Neuronal stem cell (in vitro differentiated cells): ENCODE measurements at regions not wholly inside any gene's neighbourhood (a gene's known extent, or its start where the extent isn't known, plus 50 kb on each side); places are given as distances from the start of the nearest gene placed in this dataset.
A peak's percentile ranks its signal among the peaks of the same experiment; 100 is the strongest.

Experiments
- DNase-seq: peaks from one replicate; pipeline ENCODE4 v3.0.0-alpha.2; 2013; ENCODE audit warnings: low spot score
- H2AFZ ChIP-seq: one replicate; pipeline ENCODE4 v1.6.1; 2013; ENCODE audit warnings: mild to moderate bottlenecking, low read length, inconsistent platforms
- H2AK5ac ChIP-seq: 2 replicates; pipeline ENCODE4 v1.6.1; 2013; ENCODE audit warnings: low read depth, mild to moderate bottlenecking, inconsistent platforms, low read length, moderate library complexity, mixed read lengths
- H2BK120ac ChIP-seq: 2 replicates; pipeline ENCODE4 v1.6.1; 2013; ENCODE audit warnings: low read depth, mild to moderate bottlenecking, inconsistent platforms, low read length, moderate library complexity, mixed read lengths
- H2BK12ac ChIP-seq: one replicate; pipeline ENCODE4 v1.6.1; 2013; ENCODE audit warnings: low read length, inconsistent platforms
- H2BK15ac ChIP-seq: 2 replicates; pipeline ENCODE4 v1.6.1; 2013; ENCODE audit warnings: mild to moderate bottlenecking, low read length, inconsistent platforms, mixed read lengths
- H2BK5ac ChIP-seq: one replicate; pipeline ENCODE4 v1.6.1; 2013; ENCODE audit warnings: inconsistent platforms, mild to moderate bottlenecking, low read length, moderate library complexity
- H3K14ac ChIP-seq: one replicate; pipeline ENCODE4 v1.6.1; 2013; ENCODE audit warnings: low read length, inconsistent platforms
- H3K18ac ChIP-seq: 2 replicates; pipeline ENCODE4 v1.6.1; 2013; ENCODE audit warnings: low read length, inconsistent platforms
- H3K23ac ChIP-seq: 2 replicates; pipeline ENCODE4 v1.6.1; 2013; ENCODE audit warnings: low read depth, mild to moderate bottlenecking, mixed read lengths, low read length, inconsistent platforms; ENCODE audit not compliant: poor library complexity
- H3K27ac ChIP-seq: replicated peaks from 3 replicates; pipeline ENCODE4 v1.5.1; 2013; ENCODE audit warnings: low read length, inconsistent platforms
- H3K27me3 ChIP-seq, 3 experiments: 2 replicates each; pipeline ENCODE4 v1.6.1; 2013; ENCODE audit warnings: low read length in 3 of 3, mild to moderate bottlenecking in 2 of 3, inconsistent platforms in 1 of 3, low read depth in 1 of 3, mixed read lengths in 1 of 3, moderate library complexity in 1 of 3; ENCODE audit not compliant: control insufficient read depth in 3 of 3, insufficient read depth in 3 of 3
- H3K36me3 ChIP-seq, 2 donors: replicated peaks in 1 of 2; 2 replicates each; pipeline ENCODE4 v1.6.1; 2013; ENCODE audit warnings: low read length in 2 of 2; ENCODE audit not compliant: control insufficient read depth in 2 of 2, insufficient read depth in 2 of 2
- H3K4ac ChIP-seq: 2 replicates; pipeline ENCODE4 v1.6.1; 2013; ENCODE audit warnings: inconsistent platforms, mild to moderate bottlenecking, low read length, moderate library complexity
- H3K4me1 ChIP-seq, 2 donors: 1 replicate in 1 of 2; 2 replicates in 1 of 2; pipeline ENCODE4 v1.6.1; 2013; ENCODE audit warnings: low read length in 2 of 2, low read depth in 1 of 2; ENCODE audit not compliant: control insufficient read depth in 2 of 2, insufficient read depth in 1 of 2
- H3K4me2 ChIP-seq: one replicate; pipeline ENCODE4 v1.6.1; 2013; ENCODE audit warnings: mild to moderate bottlenecking, low read length, inconsistent platforms; ENCODE audit not compliant: insufficient read depth, poor library complexity, severe bottlenecking
- H3K4me3 ChIP-seq, 2 donors: 2 replicates each; pipeline ENCODE4 v1.5.1; 2013; ENCODE audit warnings: low read length in 2 of 2, mild to moderate bottlenecking in 2 of 2, inconsistent platforms in 1 of 2, moderate library complexity in 1 of 2
- H3K79me1 ChIP-seq: one replicate; pipeline ENCODE4 v1.6.1; 2013; ENCODE audit warnings: low read depth, mild to moderate bottlenecking, inconsistent platforms, low read length, moderate library complexity
- H3K9ac ChIP-seq: one replicate; pipeline ENCODE4 v1.6.1; 2013; ENCODE audit warnings: mild to moderate bottlenecking, low read depth, low read length, inconsistent platforms; ENCODE audit not compliant: poor library complexity
- H3K9me3 ChIP-seq, 2 donors: replicated peaks in 1 of 2; 2 replicates each; pipeline versions ENCODE3 to v1.6.1; 2013; ENCODE audit warnings: low read length in 2 of 2, mild to moderate bottlenecking in 2 of 2, inconsistent platforms in 1 of 2, low read depth in 1 of 2, mixed read lengths in 1 of 2, moderate library complexity in 1 of 2; ENCODE audit not compliant: control insufficient read depth in 2 of 2, insufficient read depth in 1 of 2
- H4K8ac ChIP-seq: one replicate; pipeline ENCODE4 v1.6.1; 2013; ENCODE audit warnings: low read depth, mild to moderate bottlenecking, inconsistent platforms, low read length, moderate library complexity
- H4K91ac ChIP-seq: one replicate; pipeline ENCODE4 v1.6.1; 2013; ENCODE audit warnings: low read length, low read depth, mild to moderate bottlenecking, inconsistent platforms; ENCODE audit not compliant: poor library complexity
- whole genome bisulfite sequencing, 2 donors: extraction: QIAGEN DNeasy Blood & Tissue Kit; methylation state at CpG; one replicate each; pipeline ENCODE4 v1.1.7; 2013; ENCODE audit warnings: missing lambda C conversion rate in 2 of 2, mixed read lengths in 1 of 2; ENCODE audit not compliant: insufficient read length in 2 of 2, insufficient replicate concordance in 1 of 2; ENCODE audit errors: extremely low coverage in 2 of 2; 5-methylcytosine and 5-hydroxymethylcytosine counted together

DNA sequence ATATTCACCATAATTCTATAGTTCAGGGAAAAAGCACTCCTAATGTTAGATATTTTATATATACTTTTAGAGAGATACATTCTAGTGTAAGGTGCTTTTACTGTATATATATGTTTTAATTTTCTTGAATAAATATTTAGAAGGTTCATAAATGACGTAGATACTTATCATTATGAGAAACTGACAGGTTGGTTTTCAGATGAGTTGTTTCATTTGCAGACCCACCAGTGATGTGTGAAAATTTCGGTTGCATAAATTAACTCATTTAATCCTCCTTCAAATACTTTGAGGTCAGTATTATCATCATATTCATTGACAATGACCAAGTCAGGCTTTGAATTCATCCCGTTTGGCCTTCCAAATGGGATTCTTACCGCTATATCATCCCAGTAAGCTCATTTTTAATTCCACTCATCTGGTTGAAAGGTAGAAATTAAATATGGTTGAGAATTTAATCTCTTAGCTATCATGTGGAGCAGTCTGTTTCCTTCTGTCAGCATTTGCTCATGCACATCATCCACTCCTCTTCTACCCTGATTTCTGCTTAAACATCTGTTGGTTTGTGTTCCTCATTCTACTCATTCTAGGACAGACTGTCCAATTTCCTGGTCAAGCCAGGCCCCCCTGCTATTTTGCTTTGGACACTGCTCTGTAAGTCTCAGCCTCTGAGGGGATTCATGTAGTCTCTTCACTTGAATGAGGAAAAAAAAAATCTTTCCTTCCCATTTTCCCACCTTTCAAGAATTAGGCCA is 1156.6 kb downstream of the PLA2G4A start:
- Histone ChIP-seq H4K8ac (no peak overlapping the region), H3K9ac (no peak overlapping the region), H3K18ac (no peak overlapping the region), H3K14ac (no peak overlapping the region), H3K23ac (no peak overlapping the region), H3K4ac (no peak overlapping the region), H2BK12ac (no peak overlapping the region), H2BK15ac (no peak overlapping the region), H3K4me1 (peaks cover 0 to 6% of the 10 kb centered on the region in 2 donors), H2AK5ac (no peak overlapping the region), H3K4me3 (no peak overlapping the region), H2BK120ac (no peak overlapping the region), H3K27ac (no peak overlapping the region), H3K36me3 (no peaks in the 10 kb centered on the region), H2AFZ (peak overlapping the region; percentile 60), H3K79me1 (no peaks in the 10 kb centered on the region), H3K4me2 (no peak overlapping the region), H3K27me3 (no peaks in the 10 kb centered on the region), H2BK5ac (no peak overlapping the region), H3K9me3 (no peaks in the 10 kb centered on the region), H4K91ac (no peak overlapping the region)
- DNase-seq: no peak
- no CpG with 5 or more reads among the region's 4 CpGs for WGBS, 2 donors

- Histone ChIP-seq H4K91ac (no peak overlapping the region), H3K36me3 (no peaks in the 10 kb centered on the region), H2BK12ac (no peak overlapping the region), H3K4me2 (no peak overlapping the region), H3K14ac (no peak overlapping the region), H2AFZ (peak overlapping the region; percentile 60), H3K4me3 (no peak overlapping the region), H3K9ac (no peak overlapping the region), H2BK15ac (no peak overlapping the region), H3K4me1 (peaks cover 0 to 6% of the 10 kb centered on the region in 2 donors), H3K23ac (no peak overlapping the region), H3K18ac (no peak overlapping the region), H3K4ac (no peak overlapping the region), H3K9me3 (no peaks in the 10 kb centered on the region), H3K79me1 (no peaks in the 10 kb centered on the region), H2BK5ac (no peak overlapping the region), H2AK5ac (no peak overlapping the region), H4K8ac (no peak overlapping the region), H2BK120ac (no peak overlapping the region), H3K27ac (no peak overlapping the region), H3K27me3 (no peaks in the 10 kb centered on the region)
- no CpG with 5 or more reads among the region's 3 CpGs for WGBS, 2 donors
- DNase-seq: no peak
Observed at GRCh38 chr1:187985897-187986654, 1157.3 kb downstream of the PLA2G4A start.

DNA sequence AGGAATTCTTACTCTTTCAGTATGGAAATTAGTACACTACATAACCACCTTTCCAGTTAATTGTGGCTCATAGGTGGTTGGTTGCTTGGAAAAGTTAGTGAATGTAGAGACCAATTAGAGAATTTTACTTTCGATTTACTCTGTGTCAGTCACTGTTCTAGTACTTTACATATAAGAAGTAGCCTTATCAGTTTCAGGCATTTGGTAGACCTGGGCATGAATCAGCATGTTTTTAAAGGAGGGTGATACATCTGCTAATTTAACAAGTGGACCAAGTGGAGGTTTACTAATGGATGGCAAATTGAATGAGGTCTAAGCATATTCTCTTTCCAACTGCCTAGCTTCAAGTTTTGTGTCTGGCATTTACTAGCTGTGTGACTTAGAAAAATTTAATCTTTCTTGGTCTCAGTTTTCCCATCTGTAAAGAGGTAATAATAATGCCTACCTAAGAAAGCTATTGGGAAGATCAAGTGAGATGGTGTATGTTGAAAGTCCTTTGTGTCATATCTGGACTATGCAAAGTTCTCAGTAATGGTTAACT is 1158.6 kb downstream of the PLA2G4A start:
- no CpG with 5 or more reads among the region's 1 CpG for WGBS, 2 donors
- Histone ChIP-seq H3K4me2 (no peak overlapping the region), H2AK5ac (no peak overlapping the region), H3K36me3 (no peaks in the 10 kb centered on the region), H3K9me3 (no peaks in the 10 kb centered on the region), H3K4me3 (no peak overlapping the region), H3K27ac (no peak overlapping the region), H2BK5ac (no peak overlapping the region), H3K79me1 (no peaks in the 10 kb centered on the region), H3K9ac (no peak overlapping the region), H2BK15ac (no peak overlapping the region), H3K4me1 (peaks cover 0 to 6% of the 10 kb centered on the region in 2 donors), H3K27me3 (no peaks in the 10 kb centered on the region), H3K18ac (no peak overlapping the region), H4K91ac (no peak overlapping the region), H2BK12ac (no peak overlapping the region), H3K23ac (no peak overlapping the region), H3K4ac (no peak overlapping the region), H3K14ac (no peak overlapping the region), H2BK120ac (no peak overlapping the region), H2AFZ (no peak overlapping the region), H4K8ac (no peak overlapping the region)
- no peak for DNase-seq

DNA sequence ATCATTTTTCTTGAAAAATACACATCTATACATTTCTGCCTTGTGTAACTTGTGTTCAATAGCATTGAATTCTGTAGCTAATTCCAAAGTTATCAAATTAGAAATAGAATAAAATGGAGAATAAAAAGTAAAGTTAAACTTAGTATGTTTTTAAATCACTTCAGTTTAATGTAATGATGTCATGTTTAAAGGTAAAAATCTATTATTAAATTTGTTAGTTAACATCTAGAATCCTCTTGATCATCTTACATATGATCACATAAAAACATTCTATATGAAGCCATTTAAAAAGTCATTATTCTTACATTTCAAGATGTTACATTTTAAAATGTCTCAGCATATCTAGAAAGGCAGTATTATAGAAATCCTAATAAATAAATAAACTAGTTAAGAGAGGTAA is 1163.2 kb downstream of the PLA2G4A start:
- Histone ChIP-seq H3K4me3 (no peak overlapping the region), H3K4ac (no peak overlapping the region), H4K8ac (no peak overlapping the region), H3K18ac (no peak overlapping the region), H3K27me3 (no peaks in the 10 kb centered on the region), H2BK120ac (no peak overlapping the region), H3K36me3 (no peaks in the 10 kb centered on the region), H4K91ac (no peak overlapping the region), H3K9me3 (no peaks in the 10 kb centered on the region), H3K9ac (no peak overlapping the region), H2BK12ac (no peak overlapping the region), H2BK5ac (no peak overlapping the region), H2AK5ac (no peak overlapping the region), H3K4me2 (no peak overlapping the region), H2BK15ac (no peak overlapping the region), H3K23ac (no peak overlapping the region), H3K27ac (no peak overlapping the region), H3K4me1 (no peaks in the 10 kb centered on the region), H3K79me1 (no peaks in the 10 kb centered on the region), H2AFZ (no peak overlapping the region), H3K14ac (no peak overlapping the region)
- no peak for DNase-seq
